Ishikawa (cell line): ENCODE measurements at regions not wholly inside any gene's neighbourhood (a gene's known extent, or its start where the extent isn't known, plus 50 kb on each side); places are given as distances from the start of the nearest gene placed in this dataset.

Experiments used
- CEBPB ChIP-seq: IDR thresholded peaks from 2 replicates; pipeline ENCODE4 v1.6.1; 2012
- CREB1 ChIP-seq: IDR thresholded peaks from 2 replicates; pipeline ENCODE4 v1.6.1; 2012; ENCODE audit warnings: low read depth
- EGR1 ChIP-seq: IDR thresholded peaks from 2 replicates; pipeline ENCODE4 v1.6.1; 2012
- EP300 ChIP-seq: IDR thresholded peaks from 2 replicates; pipeline ENCODE4 v1.6.1; 2012; ENCODE audit warnings: borderline replicate concordance
- FOXM1 ChIP-seq: IDR thresholded peaks from 2 replicates; pipeline ENCODE4 v1.6.1; 2012; ENCODE audit warnings: low read depth, borderline replicate concordance
- MAX ChIP-seq: IDR thresholded peaks from 2 replicates; pipeline ENCODE4 v1.6.1; 2012
- NFIC ChIP-seq: IDR thresholded peaks from 2 replicates; pipeline ENCODE4 v1.6.1; 2012
- RAD21 ChIP-seq: IDR thresholded peaks from 2 replicates; pipeline ENCODE4 v1.6.1; 2012; ENCODE audit warnings: low read depth
- TAF1 ChIP-seq: IDR thresholded peaks from 2 replicates; pipeline ENCODE4 v1.6.1; 2012; ENCODE audit warnings: low read depth, mild to moderate bottlenecking
- TCF12 ChIP-seq: IDR thresholded peaks from 2 replicates; pipeline ENCODE4 v1.6.1; 2012; ENCODE audit warnings: low read depth
- TEAD4 ChIP-seq: IDR thresholded peaks from 2 replicates; pipeline ENCODE4 v1.6.1; 2012
- USF1 ChIP-seq: IDR thresholded peaks from 2 replicates; pipeline ENCODE4 v1.6.1; 2012
- YY1 ChIP-seq: IDR thresholded peaks from 2 replicates; pipeline ENCODE4 v1.6.1; 2012; ENCODE audit warnings: low read depth
- ZBTB7A ChIP-seq: IDR thresholded peaks from 2 replicates; pipeline ENCODE4 v1.6.1; 2012; ENCODE audit warnings: low read depth
- TF ChIP-seq, protein P1 (sequence below): IDR thresholded peaks from 2 replicates; pipeline ENCODE4 v1.6.1; 2012; ENCODE audit warnings: low read depth, mild to moderate bottlenecking

- TF ChIP-seq TAF1 (no peak), EP300 (no peak), RAD21 (no peak), EGR1 (no peak), MAX (no peak), TCF12 (no peak)
Measured at GRCh38 chr3:124158168-124158881, 166.4 kb upstream of the ROPN1 start.

DNA sequence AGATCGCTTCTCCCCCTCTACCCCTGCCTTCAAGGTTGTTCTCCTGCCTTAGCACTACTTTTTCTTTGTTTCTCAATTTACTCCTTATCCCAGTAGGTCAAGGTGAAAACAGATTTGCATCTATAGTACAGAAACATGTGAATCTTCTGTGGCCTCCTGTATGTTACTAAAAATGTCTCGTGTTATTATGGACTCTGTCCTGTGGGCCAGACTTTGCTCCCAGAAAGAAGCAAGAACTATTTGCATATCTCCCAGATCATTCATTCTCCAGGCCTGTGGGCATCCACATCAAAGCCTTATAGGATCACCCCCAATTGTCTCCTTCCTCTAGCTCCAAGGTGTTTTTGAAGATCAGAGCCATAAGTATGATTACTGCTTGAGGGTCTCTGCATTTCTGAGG lies 169.5 kb upstream of the ROPN1 start:
- no peak for TF ChIP-seq TEAD4
- no peak for TF ChIP-seq TCF12
- TF ChIP-seq, protein P1, sequence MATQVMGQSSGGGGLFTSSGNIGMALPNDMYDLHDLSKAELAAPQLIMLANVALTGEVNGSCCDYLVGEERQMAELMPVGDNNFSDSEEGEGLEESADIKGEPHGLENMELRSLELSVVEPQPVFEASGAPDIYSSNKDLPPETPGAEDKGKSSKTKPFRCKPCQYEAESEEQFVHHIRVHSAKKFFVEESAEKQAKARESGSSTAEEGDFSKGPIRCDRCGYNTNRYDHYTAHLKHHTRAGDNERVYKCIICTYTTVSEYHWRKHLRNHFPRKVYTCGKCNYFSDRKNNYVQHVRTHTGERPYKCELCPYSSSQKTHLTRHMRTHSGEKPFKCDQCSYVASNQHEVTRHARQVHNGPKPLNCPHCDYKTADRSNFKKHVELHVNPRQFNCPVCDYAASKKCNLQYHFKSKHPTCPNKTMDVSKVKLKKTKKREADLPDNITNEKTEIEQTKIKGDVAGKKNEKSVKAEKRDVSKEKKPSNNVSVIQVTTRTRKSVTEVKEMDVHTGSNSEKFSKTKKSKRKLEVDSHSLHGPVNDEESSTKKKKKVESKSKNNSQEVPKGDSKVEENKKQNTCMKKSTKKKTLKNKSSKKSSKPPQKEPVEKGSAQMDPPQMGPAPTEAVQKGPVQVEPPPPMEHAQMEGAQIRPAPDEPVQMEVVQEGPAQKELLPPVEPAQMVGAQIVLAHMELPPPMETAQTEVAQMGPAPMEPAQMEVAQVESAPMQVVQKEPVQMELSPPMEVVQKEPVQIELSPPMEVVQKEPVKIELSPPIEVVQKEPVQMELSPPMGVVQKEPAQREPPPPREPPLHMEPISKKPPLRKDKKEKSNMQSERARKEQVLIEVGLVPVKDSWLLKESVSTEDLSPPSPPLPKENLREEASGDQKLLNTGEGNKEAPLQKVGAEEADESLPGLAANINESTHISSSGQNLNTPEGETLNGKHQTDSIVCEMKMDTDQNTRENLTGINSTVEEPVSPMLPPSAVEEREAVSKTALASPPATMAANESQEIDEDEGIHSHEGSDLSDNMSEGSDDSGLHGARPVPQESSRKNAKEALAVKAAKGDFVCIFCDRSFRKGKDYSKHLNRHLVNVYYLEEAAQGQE, result no peak
- TF ChIP-seq YY1, result no peak
- TF ChIP-seq MAX, result no peak
- TF ChIP-seq EP300, result no peak
- TF ChIP-seq USF1, result no peak
- TF ChIP-seq RAD21, result no peak
- TF ChIP-seq CEBPB, result no peak
- no peak for TF ChIP-seq ZBTB7A

DNA sequence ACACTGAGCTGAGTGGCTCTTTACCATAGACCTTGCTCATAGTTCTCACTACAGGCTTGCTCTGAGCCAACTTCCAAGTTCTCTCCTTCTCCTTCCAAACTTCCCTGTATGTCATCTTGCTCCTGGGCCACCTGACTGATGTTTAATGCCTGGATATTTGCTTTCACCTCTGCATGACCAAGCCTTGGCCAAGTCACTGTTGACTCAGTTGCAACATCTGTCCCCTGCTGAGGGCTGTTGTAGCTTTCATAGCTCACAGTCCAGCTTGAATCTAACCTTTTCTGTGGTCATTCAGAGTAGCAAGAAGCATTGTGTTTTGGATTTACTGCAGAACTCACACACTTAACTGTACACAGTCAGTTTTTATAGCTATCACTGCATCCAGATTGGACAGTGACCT lies 171.8 kb upstream of the ROPN1 start:
- TF ChIP-seq RAD21 (no peak), TCF12 (no peak), EP300 (no peak), CEBPB (no peak), YY1 (no peak), MAX (no peak), EGR1 (no peak), TEAD4 (no peak), ZBTB7A (no peak), CREB1 (no peak), USF1 (no peak), NFIC (no peak), TAF1 (no peak), FOXM1 (no peak)
- TF ChIP-seq, protein P1, result no peak

DNA sequence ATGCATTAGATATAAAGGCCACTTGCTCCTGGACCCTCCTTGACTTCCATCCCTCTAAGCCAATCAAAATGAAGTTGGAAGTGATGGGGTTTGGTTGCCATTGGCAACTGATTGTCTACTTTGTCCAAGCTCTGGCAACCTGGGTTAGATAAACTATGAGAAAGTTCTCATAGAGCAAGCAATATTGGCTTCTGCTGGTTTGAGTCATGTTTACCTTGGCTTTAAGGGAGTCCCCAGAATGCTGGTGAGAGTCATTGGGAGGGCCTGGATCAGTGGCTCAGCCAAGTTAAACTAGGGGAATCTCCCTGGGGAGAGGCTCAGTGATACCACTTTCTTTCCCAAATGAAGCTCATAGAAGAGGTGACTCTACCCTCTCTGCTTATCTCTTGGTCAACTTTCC lies 176.3 kb upstream of the ROPN1 start:
- TF ChIP-seq MAX (no peak), TCF12 (no peak), NFIC (no peak), TAF1 (no peak), ZBTB7A (no peak), TEAD4 (no peak), CREB1 (no peak), FOXM1 (no peak), CEBPB (no peak)
- TF ChIP-seq, protein P1, result no peak
